HEK293T (cell line): ENCODE measurements at regions not wholly inside any gene's neighbourhood (a gene's known extent, or its start where the extent isn't known, plus 50 kb on each side); places are given as distances from the start of the nearest gene placed in this dataset.

ENCODE experiments used
- BHLHE40 ChIP-seq: fragments of 450-650 bp; IDR thresholded peaks from 2 replicates; pipeline ENCODE4 v1.6.1; 2016; ENCODE audit warnings: mild to moderate bottlenecking, moderate library complexity, borderline replicate concordance
- CTBP1 ChIP-seq: fragments of 450-650 bp; IDR thresholded peaks from 2 replicates; pipeline ENCODE4 v1.6.1; 2016; ENCODE audit warnings: borderline replicate concordance
- FOXK2 ChIP-seq: fragments of 450-650 bp; IDR thresholded peaks from 2 replicates; pipeline ENCODE4 v1.6.1; 2016; ENCODE audit warnings: mild to moderate bottlenecking
- FOXM1 ChIP-seq: fragments of 450-650 bp; IDR thresholded peaks from 2 replicates; pipeline ENCODE4 v1.6.1; 2017; ENCODE audit warnings: mild to moderate bottlenecking, borderline replicate concordance
- LEF1 ChIP-seq: fragments of 450-650 bp; IDR thresholded peaks from 2 replicates; pipeline ENCODE4 v1.6.1; 2017; ENCODE audit warnings: mild to moderate bottlenecking, borderline replicate concordance
- PKNOX1 ChIP-seq: fragments of 450-650 bp; IDR thresholded peaks from 2 replicates; pipeline ENCODE4 v1.6.1; 2016
- SP1 ChIP-seq: fragments of 450-650 bp; IDR thresholded peaks from 2 replicates; pipeline ENCODE4 v1.6.1; 2017
- SUZ12 ChIP-seq: fragments of 450-650 bp; IDR thresholded peaks from 2 replicates; pipeline ENCODE4 v1.6.1; 2016; ENCODE audit warnings: mild to moderate bottlenecking
- ZNF384 ChIP-seq: fragments of 450-650 bp; IDR thresholded peaks from 2 replicates; pipeline ENCODE4 v1.6.1; 2016

GRCh38 chr7:68783684-68784083, 814.6 kb upstream of the AUTS2 start:
- no peak for TF ChIP-seq SP1
- TF ChIP-seq FOXK2, result no peak
- no peak for TF ChIP-seq SUZ12
- TF ChIP-seq BHLHE40, result no peak
- TF ChIP-seq ZNF384, result no peak
- TF ChIP-seq PKNOX1, result no peak
- TF ChIP-seq FOXM1, result no peak
- TF ChIP-seq LEF1, result no peak
- TF ChIP-seq CTBP1, result no peak
